ENCODE measurements at regions not wholly inside any gene's neighbourhood (a gene's known extent, or its start where the extent isn't known, plus 50 kb on each side); places are given as distances from the start of the nearest gene placed in this dataset.

GRCh38 chr2:118386641-118387302 lies 298.5 kb downstream of the INSIG2 start:
- intact Hi-C loops (cut with DNase I): no loop called here
- WGBS: 78% methylated on average over 9 of the region's 9 CpGs
- Histone ChIP-seq H3K9me3 (no peaks in the 10 kb centered on the region), H3K27me3 (no peaks in the 10 kb centered on the region), H3K36me3 (no peaks in the 10 kb centered on the region), H3K27ac (replicated peaks in 1 of 4) (no peak overlapping the region), H3K4me1 (no peaks in the 10 kb centered on the region), H3K4me3 (no peak overlapping the region)
- no peak for DNase-seq (ENCODE audit: extremely low spot score)
- TF ChIP-seq POLR2A (IDR thresholded peaks at IDR 0.05; ENCODE audit: low read depth): no peak
- TF ChIP-seq POLR2AphosphoS5 (IDR thresholded peaks at IDR 0.05): no peak
- no peak for TF ChIP-seq CTCF (IDR thresholded peaks at IDR 0.05)
- no peak for TF ChIP-seq EP300 (IDR thresholded peaks at IDR 0.05)

- Histone ChIP-seq H3K27me3 (no peaks in the 10 kb centered on the region), H3K27ac (replicated peaks in 1 of 4) (no peak overlapping the region), H3K4me1 (no peaks in the 10 kb centered on the region), H3K4me3 (no peak overlapping the region), H3K9me3 (no peaks in the 10 kb centered on the region), H3K36me3 (no peaks in the 10 kb centered on the region)
- 45% methylated on average over 3 of the region's 3 CpGs for WGBS
- DNase-seq (ENCODE audit: extremely low spot score): no peak
- no peak for TF ChIP-seq POLR2A (IDR thresholded peaks at IDR 0.05; ENCODE audit: low read depth)
- no peak for TF ChIP-seq EP300 (IDR thresholded peaks at IDR 0.05)
- no peak for TF ChIP-seq POLR2AphosphoS5 (IDR thresholded peaks at IDR 0.05)
- no peak for TF ChIP-seq CTCF (IDR thresholded peaks at IDR 0.05)
- intact Hi-C loops (cut with DNase I): no loop called here
These were observed 292.8 kb downstream of the INSIG2 start for GRCh38 chr2:118380915-118381653.

GRCh38 chr2:118375907-118376485 lies 287.7 kb downstream of the INSIG2 start:
- intact Hi-C loops (cut with DNase I): no loop called here
- no peak overlapping the region for H3K4me3 ChIP-seq
- no peaks in the 10 kb centered on the region for H3K36me3 ChIP-seq
- no peak for DNase-seq (ENCODE audit: extremely low spot score)
- no peaks in the 10 kb centered on the region for H3K9me3 ChIP-seq
- no peaks in the 10 kb centered on the region for H3K4me1 ChIP-seq
- WGBS: 85% methylated on average over 10 of the region's 10 CpGs
- no peak for TF ChIP-seq POLR2AphosphoS5 (IDR thresholded peaks at IDR 0.05)
- TF ChIP-seq CTCF (IDR thresholded peaks at IDR 0.05): no peak
- TF ChIP-seq EP300 (IDR thresholded peaks at IDR 0.05): no peak
- TF ChIP-seq POLR2A (IDR thresholded peaks at IDR 0.05; ENCODE audit: low read depth): no peak
- H3K27ac ChIP-seq (replicated peaks in 1 of 4): no peak overlapping the region
- H3K27me3 ChIP-seq: peaks cover 0 to 3% (median 0%) of the 10 kb centered on the region in 4 donors

GRCh38 chr2:118374974-118375755 lies 286.9 kb downstream of the INSIG2 start:
- no peak for DNase-seq (ENCODE audit: extremely low spot score)
- Histone ChIP-seq H3K4me3 (no peak overlapping the region), H3K36me3 (no peaks in the 10 kb centered on the region), H3K27ac (replicated peaks in 1 of 4) (no peak overlapping the region), H3K4me1 (no peaks in the 10 kb centered on the region), H3K27me3 (peaks cover 0 to 3% (median 0%) of the 10 kb centered on the region in 4 donors), H3K9me3 (no peaks in the 10 kb centered on the region)
- 63% methylated on average over 4 of the region's 4 CpGs for WGBS
- TF ChIP-seq CTCF (IDR thresholded peaks at IDR 0.05) (no peak), POLR2AphosphoS5 (IDR thresholded peaks at IDR 0.05) (no peak), EP300 (IDR thresholded peaks at IDR 0.05) (no peak), POLR2A (IDR thresholded peaks at IDR 0.05; ENCODE audit: low read depth) (no peak)
- intact Hi-C loops (cut with DNase I): no loop called here

All from esophagus muscularis mucosa (tissue), 4 donors.